Naive thymus-derived CD4-positive, alpha-beta T cell (primary cell): ENCODE measurements at regions not wholly inside any gene's neighbourhood (a gene's known extent, or its start where the extent isn't known, plus 50 kb on each side); places are given as distances from the start of the nearest gene placed in this dataset.
"Not testable (repeated sequence)": the region's sequence is repeated elsewhere in the genome, so short reads cannot be mapped to it uniquely, and the experiment has no call there.

Experiments
- ATAC-seq: fragments of 150-1000 bp; cut with Tn5 transposase; 2 replicates; pipeline ENCODE4 v1.10.0; 2021; ENCODE audit warnings: mild to moderate bottlenecking, moderate library complexity
- CTCF ChIA-PET: fragments of 350-600 bp; sonication (Branson Sonifier 250); formaldehyde crosslinking; loops from one replicate; lab custom pipeline; 2021; ENCODE audit warnings: antibody characterized with exemption; lab: Charles Lee
- POLR2A ChIA-PET: fragments of 350-600 bp; sonication (Branson Sonifier 250); formaldehyde crosslinking; loops from one replicate; lab custom pipeline; 2021; ENCODE audit warnings: antibody characterized with exemption, inconsistent platforms; lab: Charles Lee
- DNase-seq, 9 donors: peaks; one replicate each; pipeline versions ENCODE4 v3.0.0 to v3.0.0-alpha.2; 2020 to 2022; ENCODE audit warnings: mixed read lengths in 1 of 9
- H3K27ac ChIP-seq: one replicate; pipeline ENCODE4 v1.7.0; 2013; ENCODE audit warnings: mild to moderate bottlenecking, low read depth, low read length, moderate library complexity
- H3K27me3 ChIP-seq, 2 donors: one replicate each; pipeline ENCODE4 v1.7.0; 2013; ENCODE audit warnings: low read length in 2 of 2, mild to moderate bottlenecking in 2 of 2, moderate library complexity in 2 of 2; ENCODE audit not compliant: control insufficient read depth in 2 of 2, insufficient read depth in 2 of 2
- H3K36me3 ChIP-seq, 3 experiments: 1 replicate in 2 of 3; 2 replicates in 1 of 3; pipeline ENCODE4 v1.7.0; 2013; ENCODE audit warnings: low read length in 3 of 3, mild to moderate bottlenecking in 3 of 3, moderate library complexity in 1 of 3; ENCODE audit not compliant: insufficient read depth in 3 of 3, control insufficient read depth in 2 of 3
- H3K4me1 ChIP-seq, 2 donors: one replicate each; pipeline ENCODE4 v1.7.0; 2013; ENCODE audit warnings: low read length in 2 of 2, mild to moderate bottlenecking in 2 of 2, moderate library complexity in 1 of 2; ENCODE audit not compliant: control insufficient read depth in 2 of 2, insufficient read depth in 2 of 2
- H3K4me3 ChIP-seq: 2 replicates; pipeline ENCODE4 v1.7.0; 2013; ENCODE audit warnings: mild to moderate bottlenecking, low read length
- H3K9me3 ChIP-seq, 3 experiments: 1 replicate in 2 of 3; 2 replicates in 1 of 3; pipeline ENCODE4 v1.7.0; 2013; ENCODE audit warnings: low read length in 3 of 3; ENCODE audit not compliant: control insufficient read depth in 2 of 3
- H3K27ac Mint-ChIP-seq, 9 donors: one replicate each; pipeline ENCODE4 v1.8.0; 2020 to 2022; ENCODE audit warnings: mixed read lengths in 9 of 9, mild to moderate bottlenecking in 8 of 9, moderate library complexity in 5 of 9, inconsistent platforms in 2 of 9
- H3K27me3 Mint-ChIP-seq, 5 donors: one replicate each; pipeline ENCODE4 v1.8.0; 2021 to 2022; ENCODE audit warnings: mixed read lengths in 5 of 5, mild to moderate bottlenecking in 1 of 5
- H3K36me3 Mint-ChIP-seq, 5 donors: one replicate each; pipeline ENCODE4 v1.8.0; 2020 to 2022; ENCODE audit warnings: mixed read lengths in 5 of 5, mild to moderate bottlenecking in 3 of 5, inconsistent platforms in 1 of 5
- H3K4me1 Mint-ChIP-seq, 7 donors: one replicate each; pipeline ENCODE4 v1.8.0; 2020 to 2022; ENCODE audit warnings: mixed read lengths in 7 of 7, mild to moderate bottlenecking in 3 of 7, inconsistent platforms in 1 of 7
- H3K4me3 Mint-ChIP-seq, 10 donors: one replicate each; pipeline ENCODE4 v1.8.0; 2020 to 2022; ENCODE audit warnings: mild to moderate bottlenecking in 10 of 10, mixed read lengths in 10 of 10, moderate library complexity in 6 of 10, inconsistent platforms in 2 of 10
- H3K9me3 Mint-ChIP-seq, 11 donors: one replicate each; pipeline ENCODE4 v1.8.0; 2020 to 2022; ENCODE audit warnings: mixed read lengths in 11 of 11, mild to moderate bottlenecking in 4 of 11, inconsistent platforms in 1 of 11, moderate library complexity in 1 of 11
- intact Hi-C, 2 donors: fragments of 100-400 bp; cut with micrococcal nuclease; formaldehyde crosslinking; loops; one replicate each; pipeline ENCODE4 v1.15.1; 2023

- no peak for DNase-seq
- no peaks in the 10 kb centered on the region for H3K4me1 Mint-ChIP-seq
- no peak overlapping the region for H3K27ac ChIP-seq
- ChIA-PET POLR2A (no interaction called here), CTCF (no interaction called here)
- H3K36me3 ChIP-seq: no peaks in the 10 kb centered on the region
- no peak overlapping the region for H3K27ac Mint-ChIP-seq
- H3K9me3 ChIP-seq: peaks cover 0 to under 1% (median 0%) of the 10 kb centered on the region in 3 experiments
- H3K4me3 ChIP-seq: no peak overlapping the region
- H3K27me3 ChIP-seq: no peaks in the 10 kb centered on the region
- no peak overlapping the region for H3K4me3 Mint-ChIP-seq
- H3K36me3 Mint-ChIP-seq: no peaks in the 10 kb centered on the region
- no peaks in the 10 kb centered on the region for H3K27me3 Mint-ChIP-seq
- H3K9me3 Mint-ChIP-seq: peaks cover 0 to 16% (median 3%) of the 10 kb centered on the region in 11 donors
- intact Hi-C loops: no loop called here
- H3K4me1 ChIP-seq: no peaks in the 10 kb centered on the region
- no peak for ATAC-seq
Measured at GRCh38 chr17:54623746-54624145, 276.9 kb upstream of the TOM1L1 start.

- intact Hi-C loops: no loop called here
- H3K4me1 ChIP-seq: no peaks in the 10 kb centered on the region
- POLR2A ChIA-PET: no interaction called here
- no peaks in the 10 kb centered on the region for H3K4me1 Mint-ChIP-seq
- H3K27ac ChIP-seq: no peak overlapping the region
- ATAC-seq: no peak
- no peaks in the 10 kb centered on the region for H3K27me3 ChIP-seq
- no peaks in the 10 kb centered on the region for H3K36me3 ChIP-seq
- no peaks in the 10 kb centered on the region for H3K36me3 Mint-ChIP-seq
- peaks cover 0 to 5% (median 0%) of the 10 kb centered on the region in 11 donors for H3K9me3 Mint-ChIP-seq
- H3K27me3 Mint-ChIP-seq: no peaks in the 10 kb centered on the region
- CTCF ChIA-PET: no interaction called here
- H3K9me3 ChIP-seq: no peaks in the 10 kb centered on the region
- no peak for DNase-seq
- no peak overlapping the region for H3K4me3 Mint-ChIP-seq
- no peak overlapping the region for H3K27ac Mint-ChIP-seq
- no peak overlapping the region for H3K4me3 ChIP-seq
Measured at GRCh38 chr17:54626146-54626703, 274.4 kb upstream of the TOM1L1 start.

GRCh38 chr17:54639426-54639825 lies 261.2 kb upstream of the TOM1L1 start:
- peaks cover 5 to 38% (median 13%) of the 10 kb centered on the region in 11 donors for H3K9me3 Mint-ChIP-seq
- ATAC-seq, H3K27me3 ChIP-seq, H3K4me3 ChIP-seq, H3K27ac ChIP-seq, DNase-seq, H3K4me1 Mint-ChIP-seq, H3K27ac Mint-ChIP-seq, H3K36me3 ChIP-seq, H3K4me3 Mint-ChIP-seq, H3K36me3 Mint-ChIP-seq, POLR2A ChIA-PET, CTCF ChIA-PET, H3K27me3 Mint-ChIP-seq, H3K4me1 ChIP-seq, H3K9me3 ChIP-seq, intact Hi-C loops: not testable (repeated sequence)

GRCh38 chr17:54662978-54663876 lies 237.4 kb upstream of the TOM1L1 start:
- intact Hi-C loops: no loop called here

GRCh38 chr17:54666559-54666958 lies 234.1 kb upstream of the TOM1L1 start:
- Mint-ChIP-seq H3K36me3 (no peaks in the 10 kb centered on the region), H3K27me3 (peaks cover 0 to 5% (median 0%) of the 10 kb centered on the region in 5 donors), H3K27ac (no peak overlapping the region), H3K9me3 (peaks cover 0 to 18% (median 8%) of the 10 kb centered on the region in 11 donors), H3K4me1 (no peaks in the 10 kb centered on the region), H3K4me3 (no peak overlapping the region)
- no peak overlapping the region for H3K27ac ChIP-seq
- POLR2A ChIA-PET: no interaction called here
- intact Hi-C loops: no loop called here
- CTCF ChIA-PET: no interaction called here
- ATAC-seq (no peak), DNase-seq (no peak)
- H3K9me3 ChIP-seq: no peaks in the 10 kb centered on the region
- no peaks in the 10 kb centered on the region for H3K36me3 ChIP-seq
- no peaks in the 10 kb centered on the region for H3K27me3 ChIP-seq
- H3K4me1 ChIP-seq: no peaks in the 10 kb centered on the region
- no peak overlapping the region for H3K4me3 ChIP-seq

More at GRCh38 chr17:54662978-54663876, 237.4 kb upstream of the TOM1L1 start:
- no peaks in the 10 kb centered on the region for H3K36me3 Mint-ChIP-seq
- no peak for ATAC-seq
- no peak overlapping the region for H3K27ac Mint-ChIP-seq
- H3K4me3 Mint-ChIP-seq: no peak overlapping the region
- no peak for DNase-seq
- Histone ChIP-seq H3K4me3 (no peak overlapping the region), H3K36me3 (no peaks in the 10 kb centered on the region), H3K27ac (no peak overlapping the region), H3K27me3 (no peaks in the 10 kb centered on the region), H3K9me3 (no peaks in the 10 kb centered on the region), H3K4me1 (no peaks in the 10 kb centered on the region)
- peaks cover 0 to 5% (median 0%) of the 10 kb centered on the region in 5 donors for H3K27me3 Mint-ChIP-seq
- H3K4me1 Mint-ChIP-seq: no peaks in the 10 kb centered on the region
- ChIA-PET CTCF (no interaction called here), POLR2A (no interaction called here)
- H3K9me3 Mint-ChIP-seq: peaks cover 0 to 25% (median 11%) of the 10 kb centered on the region in 11 donors

- H3K9me3 ChIP-seq: no peaks in the 10 kb centered on the region
- no peaks in the 10 kb centered on the region for H3K4me1 ChIP-seq
- no peak overlapping the region for H3K27ac ChIP-seq
- peaks cover 0 to 3% (median 0%) of the 10 kb centered on the region in 5 donors for H3K36me3 Mint-ChIP-seq
- H3K36me3 ChIP-seq: no peaks in the 10 kb centered on the region
- peaks cover 0 to 20% (median 2%) of the 10 kb centered on the region in 11 donors for H3K9me3 Mint-ChIP-seq
- no peak overlapping the region for H3K27ac Mint-ChIP-seq
- H3K27me3 ChIP-seq: no peaks in the 10 kb centered on the region
- H3K4me3 Mint-ChIP-seq: no peak overlapping the region
- intact Hi-C loops: no loop called here
- DNase-seq (no peak), ATAC-seq (no peak)
- POLR2A ChIA-PET: no interaction called here
- no peaks in the 10 kb centered on the region for H3K27me3 Mint-ChIP-seq
- CTCF ChIA-PET: no interaction called here
- H3K4me1 Mint-ChIP-seq: no peaks in the 10 kb centered on the region
- no peak overlapping the region for H3K4me3 ChIP-seq
Measured at GRCh38 chr17:54678158-54678557, 222.5 kb upstream of the TOM1L1 start.
